ENCODE measurements at regions not wholly inside any gene's neighbourhood (a gene's known extent, or its start where the extent isn't known, plus 50 kb on each side); places are given as distances from the start of the nearest gene placed in this dataset.

GRCh38 chr6:27617700-27618689 lies 145.1 kb upstream of the ZNF184 start:
- TF ChIP-seq CTCF (IDR thresholded peaks at IDR 0.05) (no peak), POLR2A (IDR thresholded peaks at IDR 0.05) (no peak)

Measured in esophagus squamous epithelium (tissue), 4 donors.